H1 (cell line): ENCODE measurements at regions not wholly inside any gene's neighbourhood (a gene's known extent, or its start where the extent isn't known, plus 50 kb on each side); places are given as distances from the start of the nearest gene placed in this dataset.

ENCODE experiments used
- CTCF ChIA-PET: fragments of 300-600 bp; sonication (Branson Sonifier 250); formaldehyde crosslinking; loops from one replicate; lab custom pipeline; 2021; ENCODE audit not compliant: partially characterized antibody; lab: Charles Lee
- POLR2A ChIA-PET: fragments of 300-600 bp; sonication (Branson Sonifier 250); formaldehyde crosslinking; loops from one replicate; lab custom pipeline; 2021; ENCODE audit warnings: inconsistent platforms; ENCODE audit not compliant: partially characterized antibody; lab: Charles Lee
- DNase-seq, 2 experiments: peaks; one replicate each; pipeline versions ENCODE4 v3.0.0 to v3.0.0-alpha.2; 2010 to 2022; ENCODE audit warnings: low spot score in 2 of 2, low read depth in 1 of 2, mixed read lengths in 1 of 2
- FAIRE-seq: peaks from 2 replicates; lab custom pipeline; 2011; peaks lifted over from hg19 to GRCh38; lab: Jason Lieb, UNC
- H2AFZ ChIP-seq: 2 replicates; pipeline ENCODE4 v1.8.1; 2012; ENCODE audit warnings: low read length, inconsistent platforms
- H2AK5ac ChIP-seq: 2 replicates; pipeline ENCODE4 v1.6.1; 2013; ENCODE audit warnings: low read depth, low read length
- H2BK120ac ChIP-seq: replicated peaks from 2 replicates; pipeline ENCODE3; 2013; ENCODE audit warnings: low read depth, low read length, inconsistent platforms
- H2BK12ac ChIP-seq: 2 replicates; pipeline ENCODE4 v1.6.1; 2013; ENCODE audit warnings: low read depth, low read length
- H2BK15ac ChIP-seq: 2 replicates; pipeline ENCODE4 v1.6.1; 2013; ENCODE audit warnings: low read length
- H2BK20ac ChIP-seq: 2 replicates; pipeline ENCODE4 v1.6.1; 2013; ENCODE audit warnings: low read length
- H2BK5ac ChIP-seq: 2 replicates; pipeline ENCODE4 v1.6.1; 2013; ENCODE audit warnings: low read depth, low read length
- H3K14ac ChIP-seq: 2 replicates; pipeline ENCODE4 v1.6.1; 2013; ENCODE audit warnings: inconsistent platforms; ENCODE audit not compliant: insufficient read length
- H3K18ac ChIP-seq: 2 replicates; pipeline ENCODE4 v1.6.1; 2013; ENCODE audit warnings: low read length; ENCODE audit errors: extremely low read depth
- H3K23ac ChIP-seq: 2 replicates; pipeline ENCODE4 v1.6.1; 2013; ENCODE audit warnings: inconsistent platforms; ENCODE audit not compliant: insufficient read length
- H3K23me2 ChIP-seq: 2 replicates; pipeline ENCODE4 v1.6.1; 2013; ENCODE audit warnings: low read depth, low read length
- H3K27ac ChIP-seq: 2 replicates; pipeline ENCODE4 v1.6.1; 2011; ENCODE audit warnings: low read depth, low read length, inconsistent platforms
- H3K27me3 ChIP-seq, 4 experiments: replicated peaks in 1 of 4; 1 replicate in 1 of 4; 2 replicates in 3 of 4; pipeline versions ENCODE4 v1.6.1 to v1.8.1; 2011 to 2013; ENCODE audit warnings: low read length in 3 of 4, mild to moderate bottlenecking in 3 of 4, inconsistent platforms in 2 of 4, mixed read lengths in 2 of 4, moderate library complexity in 1 of 4; ENCODE audit not compliant: control insufficient read depth in 3 of 4, insufficient read depth in 3 of 4; ENCODE audit errors: extremely low read depth in 1 of 4
- H3K36me3 ChIP-seq, 4 experiments: 2 replicates each; pipeline versions ENCODE4 v1.6.1 to v1.8.1; 2011 to 2013; ENCODE audit warnings: mild to moderate bottlenecking in 4 of 4, low read length in 3 of 4, moderate library complexity in 2 of 4, control low read depth in 1 of 4, inconsistent platforms in 1 of 4; ENCODE audit not compliant: insufficient read depth in 4 of 4, control insufficient read depth in 2 of 4
- H3K4ac ChIP-seq: replicated peaks from 2 replicates; pipeline ENCODE3; 2013; ENCODE audit warnings: low read length, low read depth, mixed read lengths, inconsistent platforms; ENCODE audit not compliant: insufficient read length
- H3K4me1 ChIP-seq, 4 experiments: replicated peaks in 1 of 4; 1 replicate in 1 of 4; 2 replicates in 3 of 4; pipeline versions ENCODE4 v1.6.1 to v1.8.1; 2011 to 2013; ENCODE audit warnings: low read length in 3 of 4, inconsistent platforms in 2 of 4, mixed read lengths in 1 of 4; ENCODE audit not compliant: insufficient read depth in 4 of 4, control insufficient read depth in 3 of 4
- H3K4me2 ChIP-seq, 2 experiments: 2 replicates each; pipeline versions ENCODE4 v1.6.1 to v1.8.1; 2011 to 2013; ENCODE audit warnings: low read depth in 2 of 2, low read length in 2 of 2, control low read depth in 1 of 2, inconsistent platforms in 1 of 2, mild to moderate bottlenecking in 1 of 2; ENCODE audit not compliant: insufficient read depth in 1 of 2
- H3K4me3 ChIP-seq, 4 experiments: fragments of 200-600, 300-600 bp in 1 of 4; sonication (generic), shearing (Covaris generic), sonication (Bioruptor Twin) in 1 of 4; 2 replicates each; pipeline versions ENCODE4 v1.5.1 to v1.8.1; 2011 to 2016; ENCODE audit warnings: low read length in 4 of 4, low read depth in 3 of 4, control low read depth in 2 of 4, inconsistent platforms in 2 of 4, mild to moderate bottlenecking in 2 of 4, mixed read lengths in 1 of 4, moderate library complexity in 1 of 4; ENCODE audit not compliant: insufficient read depth in 2 of 4; ENCODE audit errors: extremely low read depth in 1 of 4
- H3K56ac ChIP-seq: replicated peaks from 2 replicates; pipeline ENCODE3; 2013; ENCODE audit warnings: low read depth, mild to moderate bottlenecking, mixed read lengths, low read length, inconsistent platforms; ENCODE audit not compliant: insufficient read length
- H3K79me1 ChIP-seq: 2 replicates; pipeline ENCODE4 v1.6.1; 2013; ENCODE audit warnings: low read depth, low read length, control low read depth
- H3K79me2 ChIP-seq, 2 experiments: 2 replicates each; pipeline versions ENCODE4 v1.6.1 to v1.8.1; 2012 to 2013; ENCODE audit warnings: low read length in 2 of 2, mild to moderate bottlenecking in 2 of 2, inconsistent platforms in 1 of 2; ENCODE audit not compliant: insufficient read depth in 2 of 2, control insufficient read depth in 1 of 2
- H3K9ac ChIP-seq, 4 experiments: replicated peaks in 1 of 4; 1 replicate in 1 of 4; 2 replicates in 3 of 4; pipeline versions ENCODE4 v1.6.1 to v1.8.1; 2011 to 2013; ENCODE audit warnings: low read depth in 3 of 4, low read length in 3 of 4, control low read depth in 2 of 4, mild to moderate bottlenecking in 2 of 4, moderate library complexity in 2 of 4, inconsistent platforms in 1 of 4; ENCODE audit errors: extremely low read depth in 1 of 4
- H3K9me3 ChIP-seq, 2 experiments: 2 replicates each; pipeline versions ENCODE4 v1.6.1 to v1.8.1; 2012 to 2013; ENCODE audit warnings: mild to moderate bottlenecking in 2 of 2, moderate library complexity in 2 of 2, control low read depth in 1 of 2, inconsistent platforms in 1 of 2, low read depth in 1 of 2, low read length in 1 of 2, mixed read lengths in 1 of 2; ENCODE audit not compliant: insufficient read depth in 2 of 2
- H4K20me1 ChIP-seq, 2 experiments: replicated peaks in 1 of 2; 2 replicates each; pipeline versions ENCODE3 to v1.8.1; 2011 to 2013; ENCODE audit warnings: inconsistent platforms in 2 of 2, low read length in 2 of 2, mild to moderate bottlenecking in 1 of 2; ENCODE audit not compliant: insufficient read depth in 2 of 2, control insufficient read depth in 1 of 2
- H4K5ac ChIP-seq: 2 replicates; pipeline ENCODE4 v1.6.1; 2013; ENCODE audit warnings: low read length, low read depth, mixed read lengths, inconsistent platforms; ENCODE audit not compliant: insufficient read length
- H4K8ac ChIP-seq: 2 replicates; pipeline ENCODE4 v1.8.0; 2013; ENCODE audit warnings: mild to moderate bottlenecking, moderate library complexity, low read length, inconsistent platforms; ENCODE audit not compliant: insufficient read depth; ENCODE audit errors: extremely low read depth
- H4K91ac ChIP-seq: replicated peaks from 2 replicates; pipeline ENCODE3; 2013; ENCODE audit warnings: low read length, mixed read lengths, inconsistent platforms; ENCODE audit not compliant: insufficient read length
- ATF2 ChIP-seq: IDR thresholded peaks from 2 replicates; pipeline ENCODE4 v1.6.1; 2012; ENCODE audit warnings: low read length, inconsistent platforms
- POLR2A ChIP-seq, 2 experiments: IDR thresholded peaks; 1 replicate in 1 of 2; 2 replicates in 1 of 2; pipeline ENCODE4 v1.6.1; 2011; ENCODE audit warnings: low read depth in 2 of 2, low read length in 2 of 2, mild to moderate bottlenecking in 2 of 2; ENCODE audit errors: control extremely low read depth in 1 of 2
- SP2 ChIP-seq: IDR thresholded peaks from 2 replicates; pipeline ENCODE4 v1.6.1; 2012; ENCODE audit warnings: mild to moderate bottlenecking, low read length, inconsistent platforms
- WGBS, 2 experiments: shearing (Covaris generic) in 1 of 2; methylation state at CpG; one replicate each; pipeline versions ENCODE4 v1.1.6 to v1.1.7; 2013 to 2015; ENCODE audit warnings: low lambda C conversion rate in 2 of 2, mixed read lengths in 2 of 2, inconsistent platforms in 1 of 2, low coverage in 1 of 2, missing lambda C conversion rate in 1 of 2; ENCODE audit not compliant: insufficient replicate concordance in 2 of 2, insufficient coverage in 1 of 2, insufficient read length in 1 of 2; ENCODE audit errors: extremely low coverage in 1 of 2, missing lambda C conversion rate in 1 of 2; 5-methylcytosine and 5-hydroxymethylcytosine counted together

- H3K4ac ChIP-seq, result no peak overlapping the region
- no peak overlapping the region for H3K18ac ChIP-seq
- no peaks in the 10 kb centered on the region for H3K27me3 ChIP-seq
- H3K27ac ChIP-seq, result no peak overlapping the region
- no peaks in the 10 kb centered on the region; a peak in 2 of 8 replicates for H3K36me3 ChIP-seq
- H3K14ac ChIP-seq, result no peak overlapping the region
- H4K20me1 ChIP-seq, result no peaks in the 10 kb centered on the region
- no peak overlapping the region for H4K8ac ChIP-seq
- no peak overlapping the region for H4K91ac ChIP-seq
- no peak overlapping the region for H2BK20ac ChIP-seq
- FAIRE-seq (no peak), DNase-seq (no peak)
- no peaks in the 10 kb centered on the region; a peak in 1 of 7 replicates for H3K4me1 ChIP-seq
- ChIA-PET CTCF (no interaction called here), POLR2A (no interaction called here)
- H3K79me1 ChIP-seq, result no peaks in the 10 kb centered on the region
- H2BK12ac ChIP-seq, result no peak overlapping the region
- H4K5ac ChIP-seq, result no peak overlapping the region
- H3K23ac ChIP-seq, result no peak overlapping the region
- H3K4me2 ChIP-seq, result no peak overlapping the region
- no peaks in the 10 kb centered on the region; the same call in 1 of the 2 replicates for H3K23me2 ChIP-seq
- H3K4me3 ChIP-seq, result no peak overlapping the region
- H2BK5ac ChIP-seq, result no peak overlapping the region
- 79% methylated on average over 2 of the region's 2 CpGs; no CpG with 5 or more reads in 1 of the 2 experiments for WGBS, 2 experiments
- H2AFZ ChIP-seq, result 0 out of 2 replicates have a peak overlapping the region, but pooled peaks have one; percentile 21
- H3K9ac ChIP-seq, result no peak overlapping the region
- H2BK120ac ChIP-seq, result no peak overlapping the region
- H2AK5ac ChIP-seq, result no peak overlapping the region
- TF ChIP-seq SP2 (no peak), ATF2 (no peak), POLR2A (IDR thresholded peaks at IDR 0.05; ENCODE audit: control extremely low read depth in 1 of 2, low read depth in 2 of 2, low read length in 2 of 2) (no peak)
- H3K79me2 ChIP-seq, result no peaks in the 10 kb centered on the region
- H3K9me3 ChIP-seq, result peaks cover 8 to 11% of the 10 kb centered on the region in 2 experiments; a peak in 3 of 4 replicates
- no peak overlapping the region for H2BK15ac ChIP-seq
- H3K56ac ChIP-seq, result no peak overlapping the region
Observed at GRCh38 chr2:76564734-76565133, 854.0 kb upstream of the GCFC2 start.
